GM18868 (cell line): ENCODE measurements at regions not wholly inside any gene's neighbourhood (a gene's known extent, or its start where the extent isn't known, plus 50 kb on each side); places are given as distances from the start of the nearest gene placed in this dataset.
"Not testable (repeated sequence)": the region's sequence is repeated elsewhere in the genome, so short reads cannot be mapped to it uniquely, and the experiment has no call there.

ENCODE experiments used
- ATAC-seq: cut with Tn5 transposase; IDR thresholded peaks from one replicate; pipeline ENCODE4 v1.9.1; 2021; ENCODE audit warnings: mild to moderate bottlenecking, moderate library complexity; ENCODE audit not compliant: unreplicated experiment

DNA sequence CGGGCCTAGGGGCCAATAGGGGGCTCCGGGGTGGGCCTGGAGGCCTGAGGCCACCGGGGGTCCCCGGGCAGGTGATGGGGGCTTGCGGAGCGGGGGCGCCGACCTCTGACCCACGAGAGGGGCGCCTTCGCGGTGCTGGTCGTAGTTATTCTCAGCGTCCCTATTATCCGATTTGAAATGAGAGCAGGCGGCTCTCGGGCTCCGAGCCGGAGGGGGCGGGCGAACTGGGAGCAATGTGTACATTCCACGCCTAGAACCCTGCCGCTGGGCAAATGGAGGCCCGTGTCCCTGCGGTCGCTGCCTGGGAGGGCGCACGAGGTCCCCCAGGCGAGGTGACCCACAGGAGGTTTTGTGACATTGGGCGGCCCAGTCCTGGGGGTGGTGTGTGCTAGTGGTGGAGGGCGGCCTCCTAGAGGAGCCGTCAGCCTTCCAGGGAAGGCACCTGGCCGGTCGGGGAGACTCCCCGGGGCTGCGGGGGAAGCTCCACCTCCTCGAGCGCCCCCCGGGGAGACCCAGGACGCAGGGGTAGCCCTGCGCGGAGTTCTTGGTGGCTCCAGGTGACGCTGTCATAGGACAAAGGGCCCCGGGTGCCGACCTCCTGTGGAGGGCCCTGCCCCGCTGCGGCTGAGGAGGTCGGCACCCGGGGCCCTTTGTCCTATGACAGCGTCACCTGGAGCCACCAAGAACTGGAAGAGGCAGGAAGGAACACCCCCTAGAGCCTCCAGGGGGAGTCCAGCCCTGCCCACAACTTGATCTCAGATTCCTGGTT lies 102.6 kb upstream of the PRKX start:
- no peak for ATAC-seq

GRCh38 chrX:3811331-3812311 lies 98.2 kb upstream of the PRKX start:
- ATAC-seq: peak; percentile 33

DNA sequence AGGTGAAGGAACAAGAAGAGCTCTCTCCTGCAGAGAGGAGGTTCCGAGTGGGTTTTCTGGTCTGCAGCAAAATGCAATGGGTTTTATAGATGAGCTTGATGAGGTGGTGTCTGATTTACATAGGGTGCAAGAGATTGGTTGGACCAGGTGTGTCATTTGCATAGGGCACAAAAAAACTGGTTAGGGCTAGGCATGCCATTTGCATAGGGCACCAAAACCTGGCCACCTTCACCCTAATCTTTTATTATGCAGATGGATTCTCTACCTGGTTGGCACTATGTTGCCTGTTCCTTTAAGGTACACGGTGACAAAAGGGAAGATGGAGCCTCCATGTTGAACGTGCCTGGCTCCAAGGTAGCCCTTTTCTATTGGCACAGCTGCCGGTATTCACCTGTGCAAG lies 94.5 kb upstream of the PRKX start:
- ATAC-seq: no peak

DNA sequence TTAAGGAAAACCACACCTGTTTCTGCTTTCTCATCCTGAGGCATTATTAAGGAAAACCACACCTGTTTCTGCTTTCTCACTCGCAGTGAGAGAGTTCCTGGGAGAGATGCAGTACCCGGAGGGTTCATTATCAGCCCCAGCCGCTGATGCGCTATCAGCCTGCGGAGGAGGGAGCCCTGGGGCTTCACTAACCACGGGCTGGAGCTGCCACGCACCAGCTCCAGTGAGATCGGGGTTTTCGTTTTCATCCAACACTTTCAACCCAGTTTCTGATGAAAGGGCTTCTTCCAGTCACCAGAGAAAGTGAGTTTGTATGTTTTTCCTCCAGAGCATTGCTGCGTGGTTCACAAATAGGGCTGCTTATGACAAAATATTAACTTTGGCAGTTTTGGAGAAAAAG lies 93.2 kb upstream of the PRKX start:
- ATAC-seq: no peak

GRCh38 chrX:3803713-3804112 lies 90.3 kb upstream of the PRKX start:
- ATAC-seq: no peak

DNA sequence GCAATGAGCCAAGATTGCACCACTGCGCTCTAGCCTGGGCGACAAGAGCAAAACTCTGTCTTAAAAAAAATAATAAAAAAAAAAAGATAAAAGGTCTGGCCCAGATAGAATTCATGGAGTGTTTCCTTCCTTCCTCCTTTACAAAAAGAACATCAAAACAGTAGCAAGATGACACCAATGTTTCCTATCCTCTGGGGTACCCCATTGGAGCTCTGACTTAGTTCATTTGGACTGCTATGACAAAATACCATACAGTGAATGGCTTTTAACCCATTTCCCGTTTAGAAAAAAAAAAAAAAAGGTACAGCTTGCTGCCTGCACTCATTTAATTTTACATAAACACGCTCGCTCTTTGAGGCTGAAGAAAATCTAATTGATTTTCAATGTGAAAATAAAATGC lies 89.9 kb upstream of the PRKX start:
- no peak for ATAC-seq

- ATAC-seq: not testable (repeated sequence)
These were observed 82.0 kb upstream of the PRKX start for GRCh38 chrX:3795411-3795810.

DNA sequence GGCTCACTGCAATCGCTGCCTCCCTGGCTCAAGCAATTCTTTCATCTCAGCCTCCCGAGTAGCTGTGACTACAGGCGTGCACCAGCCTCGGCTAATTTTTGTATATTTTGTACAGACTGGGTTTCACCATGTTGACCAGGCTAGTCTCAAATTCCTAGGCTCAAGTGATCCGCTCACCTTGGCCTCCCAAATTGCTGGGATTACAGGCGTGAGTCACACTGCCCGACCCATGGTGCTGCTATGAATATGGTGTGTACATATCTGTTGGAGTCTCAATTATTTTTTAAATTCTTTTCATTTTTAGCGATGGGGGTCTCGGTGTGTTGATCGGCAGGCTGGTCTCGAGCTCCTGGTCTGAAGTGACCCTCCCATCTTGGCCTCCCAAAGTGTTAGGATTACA lies 78.0 kb upstream of the PRKX start:
- ATAC-seq: no peak

DNA sequence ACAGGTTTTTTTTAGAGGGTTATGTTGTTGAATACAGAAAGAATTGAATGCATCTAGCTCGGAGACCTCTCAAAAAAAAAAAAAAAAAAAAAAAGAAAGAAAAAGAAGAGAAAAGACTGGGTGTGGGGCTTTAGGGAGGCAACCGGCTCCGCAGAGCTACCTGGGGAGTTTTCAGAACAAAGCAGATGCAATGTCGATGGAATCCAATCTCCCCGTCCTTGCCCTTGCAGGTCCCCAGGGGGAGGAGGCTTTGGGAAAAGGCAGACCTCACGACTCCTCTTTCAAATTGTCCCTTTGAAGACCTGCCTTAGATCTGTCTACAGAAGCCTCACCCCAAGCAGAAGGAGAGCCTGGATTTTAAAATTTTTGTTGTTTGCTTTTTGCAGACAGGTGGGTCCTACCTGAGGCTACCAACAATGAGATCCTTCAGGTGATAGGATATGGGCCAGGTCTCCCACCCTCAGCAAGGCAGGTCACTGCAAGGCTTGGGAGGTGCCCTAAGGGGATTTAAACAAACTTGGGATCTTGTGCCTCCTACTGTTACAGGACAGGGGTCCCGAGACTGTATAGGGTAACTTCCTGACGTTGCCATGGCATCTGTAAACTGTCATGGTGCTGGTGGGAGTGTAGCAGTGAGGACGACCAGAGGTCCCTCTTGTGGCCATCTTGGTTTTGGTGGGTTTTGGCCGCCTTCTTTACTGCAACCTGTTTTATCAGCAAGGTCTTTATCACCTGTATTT lies 75.2 kb upstream of the PRKX start:
- no peak for ATAC-seq

- ATAC-seq: no peak
These were observed 74.4 kb upstream of the PRKX start for GRCh38 chrX:3787856-3788255.

DNA sequence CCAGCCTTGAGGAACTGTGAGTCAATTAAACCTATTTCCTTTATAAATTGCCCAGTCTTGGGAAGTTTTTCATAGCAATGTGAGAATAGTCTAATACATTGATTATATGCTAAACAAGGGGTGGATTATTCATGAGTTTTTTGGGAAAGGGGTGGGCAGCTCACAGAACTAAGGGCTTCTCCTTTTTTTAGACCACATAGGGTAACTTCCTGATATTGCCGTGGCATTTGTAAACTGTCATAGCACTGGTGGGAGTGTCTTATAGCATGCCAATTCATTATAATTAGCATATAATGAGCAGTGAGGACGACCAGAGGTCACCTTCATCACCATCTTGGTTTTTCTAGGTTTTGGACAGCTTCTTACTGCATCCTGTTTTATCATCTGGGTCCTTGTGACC lies 72.4 kb upstream of the PRKX start:
- not testable (repeated sequence) for ATAC-seq

- ATAC-seq: no peak
These were observed 67.1 kb upstream of the PRKX start for GRCh38 chrX:3780564-3780963.

GRCh38 chrX:3779546-3779945 lies 66.1 kb upstream of the PRKX start:
- ATAC-seq: no peak

DNA sequence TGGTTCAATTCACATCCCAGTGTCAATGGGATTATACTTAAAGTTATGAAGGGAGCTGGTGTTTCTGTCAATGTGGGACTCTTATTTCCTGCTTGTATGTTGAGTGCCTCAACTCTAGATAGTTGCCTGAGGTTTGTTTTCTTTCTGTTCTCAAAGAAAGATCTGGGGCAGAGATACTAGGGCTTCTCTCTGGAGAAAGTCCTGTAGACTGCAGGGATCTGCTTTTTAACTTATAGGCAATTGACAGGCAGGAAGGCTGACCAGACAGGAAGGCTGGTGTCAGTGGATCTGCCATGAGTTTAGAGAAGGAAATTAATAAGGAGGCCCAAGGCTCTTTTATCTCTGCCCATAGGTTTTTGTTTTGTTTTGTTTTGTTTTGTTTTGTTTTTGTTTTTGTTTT lies 64.0 kb upstream of the PRKX start:
- ATAC-seq: no peak

GRCh38 chrX:3771766-3772165 lies 58.3 kb upstream of the PRKX start:
- ATAC-seq: no peak

- ATAC-seq: no peak
These were observed 55.4 kb upstream of the PRKX start for GRCh38 chrX:3768881-3769280.
